PC-9 (cell line): ENCODE measurements at regions not wholly inside any gene's neighbourhood (a gene's known extent, or its start where the extent isn't known, plus 50 kb on each side); places are given as distances from the start of the nearest gene placed in this dataset.

Source experiments
- BruUV-seq: library from RNA; stranded (reverse); fragments of 400-500 nt; replicated peaks from 2 replicates; lab custom pipeline; 2021; lab: Mats Ljungman, UMichigan
- CTCF ChIA-PET: fragments of 300-600 bp; sonication (Branson Sonifier 250); formaldehyde crosslinking; loops from one replicate; lab custom pipeline; 2022; ENCODE audit warnings: antibody characterized with exemption; lab: Charles Lee
- POLR2A ChIA-PET: fragments of 300-600 bp; sonication (Branson Sonifier 250); formaldehyde crosslinking; loops from one replicate; lab custom pipeline; 2022; ENCODE audit warnings: antibody characterized with exemption; ENCODE audit not compliant: unreplicated experiment; lab: Charles Lee
- DNase-seq, 2 experiments: peaks; one replicate each; pipeline versions ENCODE4 v3.0.0 to v3.0.0-alpha.2; 2015 to 2022; ENCODE audit warnings: mixed read lengths in 1 of 2
- H2AFZ ChIP-seq: fragments of 200-600 bp; sonication (generic); 2 replicates; pipeline ENCODE4 v1.8.1; 2017; ENCODE audit warnings: antibody characterized with exemption
- H3F3A ChIP-seq: fragments of 200-600 bp; sonication (generic); 2 replicates; pipeline ENCODE4 v1.8.1; 2017; ENCODE audit warnings: antibody characterized with exemption, mild to moderate bottlenecking, low read depth; ENCODE audit not compliant: insufficient read depth
- H3K27ac ChIP-seq: fragments of 200-600 bp; sonication (generic); 2 replicates; pipeline ENCODE4 v1.6.1; 2016; ENCODE audit warnings: mixed run types
- H3K27me3 ChIP-seq: fragments of 200-600 bp; sonication (generic); 2 replicates; pipeline ENCODE4 v1.6.1; 2016; ENCODE audit warnings: low read depth, mixed run types; ENCODE audit not compliant: insufficient read depth
- H3K36me3 ChIP-seq: fragments of 200-600 bp; sonication (generic); 2 replicates; pipeline ENCODE4 v1.6.1; 2016; ENCODE audit warnings: low read depth, mixed run types
- H3K4me1 ChIP-seq: fragments of 200-600 bp; sonication (generic); replicated peaks from 2 replicates; pipeline ENCODE4 v1.6.1; 2016; ENCODE audit warnings: mixed run types; ENCODE audit not compliant: insufficient read depth
- H3K4me2 ChIP-seq: fragments of 200-600 bp; sonication (generic); 2 replicates; pipeline ENCODE4 v1.6.1; 2017; ENCODE audit warnings: mixed run types
- H3K4me3 ChIP-seq: fragments of 200-600 bp; sonication (generic); 2 replicates; pipeline ENCODE4 v1.6.1; 2016; ENCODE audit warnings: mixed run types
- H3K79me2 ChIP-seq: fragments of 200-600 bp; sonication (generic); 2 replicates; pipeline ENCODE4 v1.6.1; 2017; ENCODE audit warnings: low read depth, mixed run types
- H3K9me2 ChIP-seq: fragments of 200-600 bp; sonication (generic); 2 replicates; pipeline ENCODE4 v1.8.1; 2017; ENCODE audit warnings: mild to moderate bottlenecking; ENCODE audit not compliant: insufficient read depth
- H3K9me3 ChIP-seq: fragments of 200-600 bp; sonication (generic); 2 replicates; pipeline ENCODE4 v1.8.1; 2016; ENCODE audit warnings: low read depth; ENCODE audit not compliant: insufficient read depth
- H4K20me1 ChIP-seq: fragments of 200-600 bp; sonication (generic); 2 replicates; pipeline ENCODE4 v1.8.1; 2017; ENCODE audit not compliant: insufficient read depth
- CTCF ChIP-seq: fragments of 200-600 bp; sonication (generic); conservative IDR thresholded peaks from 2 replicates; pipeline ENCODE4 v1.6.1; 2017; ENCODE audit warnings: mixed run types, antibody characterized with exemption, mild to moderate bottlenecking, moderate library complexity
- EZH2 ChIP-seq: fragments of 200-600 bp; sonication (generic); IDR thresholded peaks from 2 replicates; pipeline ENCODE4 v1.8.0; 2017; ENCODE audit warnings: antibody characterized with exemption, low read depth
- intact Hi-C: fragments of 100-400 bp; cut with micrococcal nuclease; formaldehyde crosslinking; loops from one replicate; pipeline ENCODE4 v1.10.0; 2022; ENCODE audit not compliant: unreplicated experiment

GRCh38 chr13:27696731-27697130 lies 75.0 kb downstream of the POLR1D start:
- ChIA-PET CTCF (no interaction called here), POLR2A (no interaction called here)
- Histone ChIP-seq H3K27me3 (peaks cover 46% of the 10 kb centered on the region), H4K20me1 (no peaks in the 10 kb centered on the region), H3K4me1 (no peaks in the 10 kb centered on the region), H3K79me2 (no peaks in the 10 kb centered on the region), H3K27ac (no peak overlapping the region), H3F3A (no peaks in the 10 kb centered on the region), H3K9me2 (no peaks in the 10 kb centered on the region; the same call in 1 of the 2 replicates), H3K4me3 (no peak overlapping the region), H3K36me3 (no peaks in the 10 kb centered on the region), H3K9me3 (no peaks in the 10 kb centered on the region), H3K4me2 (no peak overlapping the region), H2AFZ (no peak overlapping the region)
- intact Hi-C loops = no loop called here
- no peak for DNase-seq
- TF ChIP-seq EZH2 = no peak
- TF ChIP-seq CTCF = no peak
- no TSS peak for BruUV-seq

DNA sequence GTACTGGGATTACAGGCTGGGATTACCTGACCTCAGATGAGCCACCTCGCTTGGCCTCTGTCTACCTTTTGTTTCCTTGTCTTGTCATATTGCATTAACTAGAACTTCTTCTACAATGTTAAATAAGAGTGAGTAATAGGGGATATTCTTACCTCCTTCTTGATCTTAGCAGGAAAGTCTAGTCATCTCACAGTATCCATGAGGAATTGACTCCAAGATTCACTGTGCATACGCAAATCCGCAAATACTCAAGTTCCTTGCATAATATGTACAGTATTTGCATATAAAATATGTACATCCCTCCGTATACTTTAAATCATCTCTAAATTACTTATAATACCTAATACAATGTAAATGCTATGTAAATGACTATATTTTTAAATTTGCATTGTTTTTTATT lies 78.3 kb downstream of the POLR1D start:
- TF ChIP-seq EZH2 (no peak), CTCF (no peak)
- Histone ChIP-seq H4K20me1 (no peaks in the 10 kb centered on the region), H3K36me3 (no peaks in the 10 kb centered on the region), H3K4me1 (no peaks in the 10 kb centered on the region), H3K9me2 (no peaks in the 10 kb centered on the region; the same call in 1 of the 2 replicates), H3K27ac (no peak overlapping the region), H3K9me3 (peaks cover 6% of the 10 kb centered on the region; the same call in 1 of the 2 replicates), H3K4me3 (no peak overlapping the region), H3F3A (no peaks in the 10 kb centered on the region), H3K4me2 (no peak overlapping the region), H3K27me3 (peaks cover 33% of the 10 kb centered on the region), H2AFZ (no peak overlapping the region), H3K79me2 (no peaks in the 10 kb centered on the region)
- ChIA-PET POLR2A (no interaction called here), CTCF (no interaction called here)
- intact Hi-C loops = no loop called here
- DNase-seq = no peak
- no TSS peak for BruUV-seq

DNA sequence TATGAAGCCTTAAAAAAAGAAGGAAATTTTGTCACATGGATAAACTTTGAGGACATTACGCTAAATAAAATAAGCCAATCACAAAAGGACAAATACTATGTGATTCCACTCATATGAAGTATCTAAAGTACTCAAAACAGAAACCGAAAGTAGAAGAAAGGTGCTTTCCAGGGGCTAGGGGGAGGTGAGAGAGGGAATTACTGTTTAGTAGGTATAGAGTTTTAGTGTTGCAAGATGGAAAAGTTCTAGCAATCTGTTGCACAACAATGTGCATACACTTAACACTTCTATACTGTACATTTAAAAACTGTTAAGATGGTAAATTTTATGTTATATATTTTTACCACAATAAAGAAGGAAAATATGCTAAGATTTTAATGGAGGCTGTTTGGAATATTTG lies 83.0 kb downstream of the POLR1D start:
- Histone ChIP-seq H3K4me1 (no peaks in the 10 kb centered on the region), H3K27me3 (0 out of 2 replicates have a peak, but pooled peaks cover 3% of the 10 kb centered on the region), H3K9me2 (no peaks in the 10 kb centered on the region), H3K4me2 (peak overlapping the region; percentile 15), H3K4me3 (peak overlapping the region; percentile 22; the same call in 1 of the 2 replicates), H3K79me2 (no peaks in the 10 kb centered on the region), H3K27ac (no peak overlapping the region), H3F3A (no peaks in the 10 kb centered on the region), H2AFZ (no peak overlapping the region), H4K20me1 (no peaks in the 10 kb centered on the region), H3K9me3 (peaks cover 6% of the 10 kb centered on the region; the same call in 1 of the 2 replicates), H3K36me3 (no peaks in the 10 kb centered on the region)
- intact Hi-C loops = no loop called here
- no TSS peak for BruUV-seq
- TF ChIP-seq CTCF = no peak
- TF ChIP-seq EZH2 = no peak
- POLR2A ChIA-PET = no interaction called here
- no peak for DNase-seq
- CTCF ChIA-PET = no interaction called here
